Medulla oblongata (tissue), 1 donor: ENCODE measurements at regions not wholly inside any gene's neighbourhood (a gene's known extent, or its start where the extent isn't known, plus 50 kb on each side); places are given as distances from the start of the nearest gene placed in this dataset.
"Not testable (repeated sequence)": the region's sequence is repeated elsewhere in the genome, so short reads cannot be mapped to it uniquely, and the experiment has no call there.

Experiments used
- DNase-seq: peaks from one replicate; pipeline ENCODE4 v3.0.0-alpha.2; 2015; ENCODE audit errors: extremely low spot score

DNA sequence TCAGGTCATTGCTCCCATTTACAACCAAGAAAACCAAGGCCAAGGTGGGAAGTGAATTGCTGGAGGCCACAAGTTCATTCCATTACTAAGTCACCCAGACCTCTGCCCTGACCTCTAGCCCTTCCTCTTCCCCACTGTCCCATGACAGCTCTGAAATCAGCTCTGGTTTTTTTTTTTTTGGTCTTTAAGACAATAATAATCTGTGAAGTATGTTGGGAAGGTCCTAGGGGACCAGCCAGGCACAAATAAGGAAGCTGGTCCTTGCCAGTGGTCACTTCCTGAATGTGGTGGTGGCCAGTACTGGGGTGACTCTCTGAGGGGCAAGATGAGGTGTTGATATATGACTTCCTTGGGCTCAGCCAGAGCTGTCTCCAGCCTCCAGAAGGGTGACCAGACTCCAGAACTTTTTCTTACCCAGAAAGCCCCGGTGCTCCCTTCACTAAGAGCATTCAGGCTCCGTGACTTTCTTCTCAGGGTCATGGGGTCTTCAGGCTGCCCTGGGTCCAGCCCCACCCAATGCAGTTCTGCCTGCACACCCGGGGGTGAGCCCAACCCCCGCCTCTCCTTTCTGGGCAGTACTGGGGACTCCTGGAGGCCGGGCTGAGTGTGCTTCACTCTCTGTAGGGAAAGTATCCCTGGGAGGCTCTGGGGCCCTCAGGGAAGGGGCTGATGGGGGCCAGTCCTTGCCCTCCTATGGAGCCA lies 159.6 kb downstream of the PTPRU start:
- no peak for DNase-seq

DNA sequence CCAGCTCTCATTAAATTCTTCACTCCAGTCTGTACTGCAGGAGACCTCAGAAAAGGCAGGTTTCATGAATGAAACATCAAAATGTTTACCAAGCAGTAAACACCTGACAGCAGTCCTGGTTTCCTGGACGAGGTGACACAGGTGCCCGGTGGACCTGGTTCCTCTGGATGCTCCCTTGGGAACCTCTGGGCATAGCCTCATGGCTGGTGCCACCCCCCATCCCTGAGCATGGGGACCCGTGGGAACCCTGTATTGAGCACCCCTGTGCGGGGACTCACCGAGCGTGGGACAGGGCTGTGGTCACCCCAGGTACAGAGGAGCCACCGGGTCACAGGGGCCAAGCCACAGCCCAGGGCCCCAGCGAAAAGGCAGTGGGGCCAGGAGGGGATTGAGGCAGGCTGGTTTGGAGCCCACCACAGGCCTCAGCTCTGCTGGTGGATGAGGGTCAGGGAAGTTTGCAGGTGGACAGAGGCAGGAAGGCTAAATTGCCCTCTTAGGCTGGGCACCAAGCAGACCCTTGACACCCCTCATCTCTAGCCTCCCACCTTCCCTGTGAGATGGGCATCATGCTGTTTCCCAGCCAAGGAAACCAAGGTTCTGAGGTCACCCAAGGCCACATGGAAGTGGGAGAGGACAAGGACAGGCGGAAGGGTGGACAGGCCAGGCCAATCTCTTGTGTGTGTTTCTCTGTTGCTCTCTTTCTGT lies 158.4 kb downstream of the PTPRU start:
- DNase-seq, result no peak

GRCh38 chr1:29393451-29393826 lies 157.1 kb downstream of the PTPRU start:
- DNase-seq, result no peak

GRCh38 chr1:29392486-29393450 lies 156.4 kb downstream of the PTPRU start:
- no peak for DNase-seq

DNA sequence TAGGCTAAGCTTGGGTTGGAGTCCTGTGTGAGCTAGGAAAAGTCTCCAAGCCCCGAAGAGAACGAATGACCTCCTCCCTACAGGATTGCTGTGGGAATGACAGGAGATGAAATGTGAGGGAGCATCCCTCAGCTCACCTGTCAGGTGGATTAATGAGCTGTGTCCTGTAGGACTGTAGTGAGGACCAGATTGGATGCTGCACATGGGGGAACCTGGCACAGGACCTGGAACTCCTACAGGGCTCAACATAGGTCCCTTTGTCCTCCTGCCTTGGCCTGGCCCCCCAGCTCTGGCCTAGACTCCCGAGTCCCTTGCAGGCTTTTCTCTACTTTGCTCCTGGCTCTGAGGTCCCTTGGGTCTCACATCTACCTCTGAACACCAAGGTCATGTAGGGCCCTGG lies 155.7 kb downstream of the PTPRU start:
- DNase-seq, result no peak

GRCh38 chr1:29391362-29391880 lies 155.1 kb downstream of the PTPRU start:
- DNase-seq, result no peak

- no peak for DNase-seq
These were observed 154.4 kb downstream of the PTPRU start for GRCh38 chr1:29390491-29391361.

- no peak for DNase-seq
These were observed 153.8 kb downstream of the PTPRU start for GRCh38 chr1:29390075-29390474.

DNA sequence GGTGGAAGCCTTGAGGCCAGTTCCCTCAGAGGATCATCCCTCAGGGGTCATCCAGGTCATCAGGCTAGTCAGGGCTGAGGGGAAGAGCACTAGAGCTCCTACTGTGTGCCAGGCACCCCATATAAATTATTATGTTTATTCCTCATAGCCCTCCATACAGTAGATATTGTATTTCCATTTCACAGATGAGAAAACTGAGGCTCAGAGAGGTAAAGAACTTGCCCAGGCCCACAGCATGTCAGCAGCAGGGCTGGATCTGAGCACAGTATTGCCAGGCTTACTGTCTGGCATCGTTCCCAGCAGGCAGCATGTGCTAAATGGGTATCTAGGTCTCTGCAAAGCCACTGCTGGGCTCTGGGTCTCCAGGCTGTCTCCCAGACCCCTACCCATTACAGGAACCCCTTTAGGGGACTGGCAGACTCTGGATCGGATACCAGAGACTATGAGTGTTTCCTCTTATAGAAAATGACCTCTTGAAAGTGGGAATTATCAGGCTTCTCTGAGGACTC lies 153.3 kb downstream of the PTPRU start:
- DNase-seq, result no peak

GRCh38 chr1:29388884-29389283 lies 152.6 kb downstream of the PTPRU start:
- no peak for DNase-seq

DNA sequence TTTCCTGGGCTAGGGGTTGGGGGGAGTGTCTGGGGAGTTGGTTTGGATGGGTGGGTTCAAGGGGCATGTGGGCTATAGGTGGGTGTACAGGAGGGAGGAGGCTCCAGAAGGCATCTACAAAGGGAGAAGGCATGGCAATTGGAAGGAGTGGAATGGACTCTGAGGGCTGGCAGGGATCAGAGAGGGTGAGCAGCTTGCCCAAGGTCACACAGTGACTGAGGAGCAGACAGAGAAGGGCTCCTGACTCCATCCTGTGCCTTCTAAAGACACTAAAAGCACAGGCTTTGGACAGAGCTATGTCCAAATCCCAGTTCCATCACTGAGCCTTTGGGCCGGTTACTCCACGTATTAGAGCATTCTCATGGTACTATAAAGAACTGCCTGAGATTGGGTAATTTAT lies 151.8 kb downstream of the PTPRU start:
- DNase-seq, result no peak

GRCh38 chr1:29387210-29387609 lies 150.9 kb downstream of the PTPRU start:
- DNase-seq, result no peak

- not testable (repeated sequence) for DNase-seq
These were observed 150.1 kb downstream of the PTPRU start for GRCh38 chr1:29386453-29386852.

DNA sequence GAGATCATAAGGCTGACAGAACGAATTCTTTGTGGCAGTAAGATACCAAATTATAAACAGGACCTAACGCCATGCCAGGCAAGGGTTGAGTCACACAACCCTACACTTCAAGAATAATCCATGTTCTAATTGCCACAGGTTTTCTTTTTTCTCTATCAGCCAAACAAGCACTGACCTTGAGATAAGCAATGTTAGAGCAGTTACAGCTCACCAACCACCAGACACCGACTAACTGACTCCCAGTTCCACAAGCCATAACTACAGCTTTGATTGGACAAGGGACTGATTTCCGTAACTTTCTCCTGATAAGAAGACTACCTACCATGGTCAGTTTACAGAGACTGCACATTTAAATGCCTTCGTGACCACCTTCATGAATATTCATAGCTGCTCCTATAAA lies 149.6 kb downstream of the PTPRU start:
- DNase-seq, result no peak

DNA sequence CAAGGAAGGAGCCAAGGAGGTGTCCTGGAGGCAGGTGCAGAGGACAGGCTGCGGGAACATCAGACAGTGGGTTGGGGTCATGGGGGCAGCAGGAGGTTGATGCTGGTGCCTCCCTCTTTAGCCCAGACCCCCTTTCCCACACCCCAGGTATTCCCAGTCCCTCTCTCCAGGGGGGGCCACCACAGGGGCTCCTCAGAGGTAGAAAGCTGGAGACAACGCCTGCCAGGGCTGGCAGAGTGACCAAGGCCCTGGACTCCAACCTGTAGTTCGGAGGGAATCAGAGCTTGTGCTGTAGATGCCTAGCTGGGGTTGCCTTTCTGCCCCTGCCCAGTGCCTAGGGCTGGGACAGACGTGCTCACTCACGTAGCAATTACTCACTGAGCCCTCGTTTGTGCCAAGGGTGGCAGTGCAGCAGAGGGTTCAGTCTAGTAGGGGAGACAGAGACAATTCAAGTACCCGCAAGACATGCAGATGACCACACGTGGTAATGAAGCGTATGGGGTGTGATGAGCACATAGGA lies 148.2 kb downstream of the PTPRU start:
- no peak for DNase-seq

DNA sequence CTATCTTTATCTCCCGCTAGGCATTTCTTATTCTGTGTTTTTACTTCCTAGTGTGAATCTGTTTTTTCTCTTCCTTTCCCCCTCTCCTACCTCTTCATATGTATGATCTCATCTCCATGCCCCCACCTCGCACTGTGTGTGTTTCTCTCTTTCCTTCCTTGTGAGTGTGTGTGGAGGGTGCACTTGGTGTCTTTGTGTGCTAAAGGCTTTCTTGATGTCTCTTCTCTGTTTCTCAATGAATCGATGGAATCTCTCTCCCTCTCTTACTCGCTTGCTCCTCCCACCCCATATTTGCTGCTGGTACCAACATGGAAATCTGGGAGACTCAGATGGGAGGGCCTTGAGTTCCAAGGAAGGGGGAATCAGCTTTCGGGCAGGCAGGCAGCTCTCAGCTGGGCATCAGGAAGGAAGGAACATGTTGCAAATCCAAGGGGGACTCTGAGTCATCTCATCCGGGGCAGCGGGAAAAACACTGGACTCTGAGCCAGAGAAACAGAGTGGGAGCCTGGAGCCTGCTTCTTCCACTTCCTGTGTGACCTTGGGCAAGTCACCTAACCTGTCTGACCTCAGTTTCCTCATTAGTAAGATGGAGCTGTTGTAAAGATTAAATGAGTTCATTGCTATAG lies 147.5 kb downstream of the PTPRU start:
- DNase-seq, result no peak

- DNase-seq, result no peak
These were observed 146.8 kb downstream of the PTPRU start for GRCh38 chr1:29382851-29383745.

GRCh38 chr1:29381426-29381825 lies 145.1 kb downstream of the PTPRU start:
- DNase-seq, result no peak

GRCh38 chr1:29380532-29380931 lies 144.2 kb downstream of the PTPRU start:
- DNase-seq, result no peak
